Natural killer cell (primary cell): ENCODE measurements at regions not wholly inside any gene's neighbourhood (a gene's known extent, or its start where the extent isn't known, plus 50 kb on each side); places are given as distances from the start of the nearest gene placed in this dataset.

Experiments used
- ATAC-seq, 3 donors: fragments of 150-1000 bp in 2 of 3; fragments of 200-7000 bp in 1 of 3; cut with Tn5 transposase; 1 replicate in 1 of 3; 2 replicates in 2 of 3; pipeline ENCODE4 v1.10.0; 2021; ENCODE audit warnings: mild to moderate bottlenecking in 2 of 3, moderate library complexity in 2 of 3
- DNase-seq, 2 donors: peaks; one replicate each; pipeline versions ENCODE4 v3.0.0 to v3.0.0-alpha.2; 2013 to 2021; ENCODE audit warnings: mixed read lengths in 1 of 2
- H3K27ac ChIP-seq: one replicate; pipeline ENCODE4 v1.5.1; 2013; ENCODE audit warnings: mild to moderate bottlenecking, low read length
- H3K27me3 ChIP-seq: one replicate; pipeline ENCODE4 v1.6.1; 2013; ENCODE audit warnings: low read length; ENCODE audit not compliant: control insufficient read depth, insufficient read depth
- H3K36me3 ChIP-seq: one replicate; pipeline ENCODE4 v1.6.1; 2013; ENCODE audit warnings: low read length; ENCODE audit not compliant: control insufficient read depth, insufficient read depth
- H3K4me1 ChIP-seq: one replicate; pipeline ENCODE4 v1.6.1; 2013; ENCODE audit warnings: low read length; ENCODE audit not compliant: control insufficient read depth, insufficient read depth
- H3K4me3 ChIP-seq: one replicate; pipeline ENCODE4 v1.5.1; 2013; ENCODE audit warnings: low read length
- H3K9me3 ChIP-seq: one replicate; pipeline ENCODE4 v1.6.1; 2013; ENCODE audit warnings: low read length; ENCODE audit not compliant: control insufficient read depth, insufficient read depth
- H3K27ac Mint-ChIP-seq, 2 donors: one replicate each; pipeline ENCODE4 v1.8.0; 2022; ENCODE audit warnings: mild to moderate bottlenecking in 2 of 2, mixed read lengths in 2 of 2, moderate library complexity in 1 of 2
- H3K27me3 Mint-ChIP-seq, 2 donors: one replicate each; pipeline ENCODE4 v1.8.0; 2022; ENCODE audit warnings: low read depth in 2 of 2, mixed read lengths in 2 of 2
- H3K36me3 Mint-ChIP-seq: one replicate; pipeline ENCODE4 v1.8.0; 2022; ENCODE audit warnings: mixed read lengths
- H3K4me1 Mint-ChIP-seq, 2 donors: one replicate each; pipeline ENCODE4 v1.8.0; 2022; ENCODE audit warnings: mixed read lengths in 2 of 2
- H3K4me3 Mint-ChIP-seq: one replicate; pipeline ENCODE4 v1.8.0; 2022; ENCODE audit warnings: mild to moderate bottlenecking, moderate library complexity, mixed read lengths
- H3K9me3 Mint-ChIP-seq, 2 donors: one replicate each; pipeline ENCODE4 v1.8.0; 2022; ENCODE audit warnings: mixed read lengths in 2 of 2
- WGBS: methylation state at CpG from one replicate; pipeline ENCODE4 v1.1.7; 2013; ENCODE audit warnings: missing lambda C conversion rate; ENCODE audit not compliant: insufficient coverage; 5-methylcytosine and 5-hydroxymethylcytosine counted together
- intact Hi-C: fragments of 100-400 bp; cut with micrococcal nuclease; formaldehyde crosslinking; loops from one replicate; pipeline ENCODE4 v1.14.2; 2022
- TF ChIP-seq, protein P1 (sequence below): fragments of 200-600 bp; IDR thresholded peaks from one replicate; pipeline ENCODE4 v1.8.0; 2022; ENCODE audit warnings: antibody characterized with exemption

DNA sequence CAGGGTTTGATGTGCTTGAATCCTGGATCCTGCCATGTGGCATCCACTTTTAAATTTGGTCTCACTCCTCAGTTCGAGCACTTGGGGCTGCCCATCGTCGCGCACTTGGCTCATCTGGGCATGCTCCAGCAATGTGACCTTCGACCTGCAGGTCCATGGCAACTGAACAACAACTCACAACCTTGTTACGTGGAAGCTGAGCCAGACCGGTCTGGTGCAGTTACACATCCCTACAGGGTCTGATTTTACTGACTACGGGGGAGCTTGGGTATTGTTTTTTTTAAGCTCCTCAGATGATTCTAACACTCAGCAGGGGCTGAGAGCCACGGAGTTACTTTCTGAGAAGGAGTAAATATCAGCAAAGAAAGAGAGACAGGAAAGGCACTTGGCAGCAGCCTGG is 769.6 kb downstream of the UQCRFS1 start:
- Mint-ChIP-seq H3K27me3 (no peaks in the 10 kb centered on the region), H3K36me3 (no peaks in the 10 kb centered on the region), H3K27ac (no peak overlapping the region), H3K4me3 (no peak overlapping the region), H3K4me1 (peaks cover 20% of the 10 kb centered on the region in 2 donors), H3K9me3 (no peaks in the 10 kb centered on the region)
- no peaks in the 10 kb centered on the region for H3K27me3 ChIP-seq
- 91% methylated on average over 9 of the region's 9 CpGs for WGBS
- intact Hi-C loops: loop anchor here (10.0 kb wide), 1 partner anchor 459 kb away; no protein-coding TSS in a partner anchor
- no peaks in the 10 kb centered on the region for H3K36me3 ChIP-seq
- ATAC-seq: no peak
- no peaks in the 10 kb centered on the region for H3K4me1 ChIP-seq
- H3K9me3 ChIP-seq: no peaks in the 10 kb centered on the region
- H3K4me3 ChIP-seq: no peak overlapping the region
- TF ChIP-seq, protein P1, sequence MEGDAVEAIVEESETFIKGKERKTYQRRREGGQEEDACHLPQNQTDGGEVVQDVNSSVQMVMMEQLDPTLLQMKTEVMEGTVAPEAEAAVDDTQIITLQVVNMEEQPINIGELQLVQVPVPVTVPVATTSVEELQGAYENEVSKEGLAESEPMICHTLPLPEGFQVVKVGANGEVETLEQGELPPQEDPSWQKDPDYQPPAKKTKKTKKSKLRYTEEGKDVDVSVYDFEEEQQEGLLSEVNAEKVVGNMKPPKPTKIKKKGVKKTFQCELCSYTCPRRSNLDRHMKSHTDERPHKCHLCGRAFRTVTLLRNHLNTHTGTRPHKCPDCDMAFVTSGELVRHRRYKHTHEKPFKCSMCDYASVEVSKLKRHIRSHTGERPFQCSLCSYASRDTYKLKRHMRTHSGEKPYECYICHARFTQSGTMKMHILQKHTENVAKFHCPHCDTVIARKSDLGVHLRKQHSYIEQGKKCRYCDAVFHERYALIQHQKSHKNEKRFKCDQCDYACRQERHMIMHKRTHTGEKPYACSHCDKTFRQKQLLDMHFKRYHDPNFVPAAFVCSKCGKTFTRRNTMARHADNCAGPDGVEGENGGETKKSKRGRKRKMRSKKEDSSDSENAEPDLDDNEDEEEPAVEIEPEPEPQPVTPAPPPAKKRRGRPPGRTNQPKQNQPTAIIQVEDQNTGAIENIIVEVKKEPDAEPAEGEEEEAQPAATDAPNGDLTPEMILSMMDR: no peak
- no peak overlapping the region for H3K27ac ChIP-seq
- DNase-seq: no peak

DNA sequence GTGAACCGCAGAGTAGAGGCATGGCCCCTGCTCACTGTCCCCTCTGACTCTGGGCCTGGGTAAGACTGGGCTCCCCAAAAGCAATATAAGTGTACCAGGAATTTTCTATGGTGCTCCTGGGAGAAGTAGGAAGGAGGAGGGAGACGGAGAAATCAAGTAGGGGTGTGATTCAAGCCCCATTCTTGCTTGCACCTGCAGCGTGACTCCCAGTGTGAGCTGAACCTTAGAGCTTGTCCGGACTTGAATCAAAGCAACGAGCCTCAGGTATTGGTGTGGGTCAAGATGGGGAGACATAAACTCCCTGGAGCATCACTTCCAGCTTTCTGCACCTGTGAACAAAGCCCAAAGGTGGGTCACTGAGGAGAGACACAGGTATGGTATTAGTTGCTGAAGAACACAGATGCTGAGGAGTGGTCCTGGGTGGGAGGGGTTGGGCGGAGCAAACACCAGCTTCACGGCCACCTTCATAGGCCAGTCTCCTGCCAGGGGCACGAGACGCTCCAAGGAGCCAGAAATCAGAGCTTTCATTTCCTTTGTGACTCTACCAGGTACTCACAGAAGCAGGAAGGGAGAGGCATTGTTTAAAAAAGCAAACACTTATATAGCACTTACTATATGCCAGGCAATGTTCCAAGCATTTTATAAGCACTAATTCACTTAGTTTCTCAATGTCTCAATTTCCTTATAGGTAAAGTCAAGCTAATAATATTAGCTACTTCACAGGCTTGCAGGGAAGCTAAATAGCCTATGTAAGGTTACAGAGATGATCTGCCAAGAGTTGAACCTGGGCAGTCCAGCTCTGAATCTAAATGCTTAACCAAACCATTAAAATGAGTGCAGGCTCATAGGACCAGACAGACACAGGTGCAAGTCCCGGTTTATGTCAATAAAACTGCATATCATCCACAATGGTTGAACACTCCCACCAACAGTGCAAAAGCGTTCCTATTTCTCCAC is 775.3 kb downstream of the UQCRFS1 start:
- H3K4me3 Mint-ChIP-seq: peak overlapping the region; percentile 82
- H3K36me3 ChIP-seq: no peaks in the 10 kb centered on the region
- H3K9me3 Mint-ChIP-seq: no peaks in the 10 kb centered on the region
- DNase-seq (no peak), ATAC-seq (no peak)
- H3K4me1 Mint-ChIP-seq: peaks cover 53 to 61% of the 10 kb centered on the region in 2 donors
- intact Hi-C loops: loop anchor here (2.0 kb wide), 1 partner anchor 63 kb away; no protein-coding TSS in a partner anchor
- no peaks in the 10 kb centered on the region for H3K27me3 ChIP-seq
- peaks cover 40% of the 10 kb centered on the region for H3K4me1 ChIP-seq
- peak overlapping the region; percentile 86 for H3K27ac Mint-ChIP-seq
- no peak overlapping the region for H3K4me3 ChIP-seq
- H3K27ac ChIP-seq: peak overlapping the region; percentile 73
- no peaks in the 10 kb centered on the region for H3K9me3 ChIP-seq
- 85% methylated on average over 11 of the region's 11 CpGs for WGBS
- H3K27me3 Mint-ChIP-seq: no peaks in the 10 kb centered on the region
- H3K36me3 Mint-ChIP-seq: no peaks in the 10 kb centered on the region
- TF ChIP-seq, protein P1: no peak

DNA sequence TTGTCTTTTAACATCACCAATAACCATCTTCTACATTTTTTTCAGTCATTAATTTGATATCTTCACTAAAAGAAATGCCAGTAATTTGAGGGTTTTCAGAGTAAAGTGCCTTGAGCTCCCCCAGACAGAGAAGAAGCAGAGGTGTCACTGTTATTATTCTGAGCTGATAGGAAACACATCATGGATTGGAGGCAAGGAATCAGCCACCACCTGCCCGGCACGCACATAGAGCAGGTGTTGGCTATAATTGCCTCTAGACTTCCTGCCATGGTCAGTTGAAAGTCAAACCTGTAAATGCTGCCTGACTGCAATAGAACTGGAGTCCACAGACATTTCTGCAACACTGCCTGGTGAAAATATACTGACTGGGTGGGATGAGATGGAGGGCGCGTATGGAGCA is 776.6 kb downstream of the UQCRFS1 start:
- H3K4me1 ChIP-seq: peaks cover 40% of the 10 kb centered on the region
- intact Hi-C loops: loop anchor here (2.0 kb wide), 1 partner anchor 64 kb away; no protein-coding TSS in a partner anchor
- H3K4me3 ChIP-seq: no peak overlapping the region
- 60% methylated on average over 4 of the region's 4 CpGs for WGBS
- no peaks in the 10 kb centered on the region for H3K9me3 Mint-ChIP-seq
- ATAC-seq (peak; percentile 25 to 37 (median 31)), DNase-seq (no peak)
- no peaks in the 10 kb centered on the region for H3K27me3 Mint-ChIP-seq
- no peaks in the 10 kb centered on the region for H3K36me3 Mint-ChIP-seq
- TF ChIP-seq, protein P1: no peak
- peak overlapping the region; percentile 82 for H3K4me3 Mint-ChIP-seq
- H3K36me3 ChIP-seq: no peaks in the 10 kb centered on the region
- peak overlapping the region; percentile 86 for H3K27ac Mint-ChIP-seq
- peaks cover 47 to 62% of the 10 kb centered on the region in 2 donors for H3K4me1 Mint-ChIP-seq
- H3K9me3 ChIP-seq: no peaks in the 10 kb centered on the region
- no peaks in the 10 kb centered on the region for H3K27me3 ChIP-seq
- peak overlapping the region; percentile 73 for H3K27ac ChIP-seq
